ENCODE measurements at regions not wholly inside any gene's neighbourhood (a gene's known extent, or its start where the extent isn't known, plus 50 kb on each side); places are given as distances from the start of the nearest gene placed in this dataset.

- peak overlapping the region; percentile 80 for H3K27ac ChIP-seq (ENCODE audit: insufficient read depth, low read depth, low read length)
- H3K9ac ChIP-seq (replicated peaks; ENCODE audit: extremely low read depth, insufficient read depth, low read length), result peak overlapping the region; percentile 77
- dilution Hi-C loops (cut with MboI; ENCODE audit: extremely low pct_ligation_motif_present, low sequenced_read_pairs) (no loop called here), intact Hi-C loops (cut with micrococcal nuclease) (loop anchor here (1.0 kb wide), 2 partner anchors 26 to 149 kb away; partner anchors contain the start of gene SLC4A7)
- no peaks in the 10 kb centered on the region for H3K27me3 ChIP-seq (ENCODE audit: control insufficient read depth in 2 of 2, insufficient read depth in 2 of 2, low read length in 2 of 2)
- TF ChIP-seq CTCF (IDR thresholded peaks at IDR 0.05; ENCODE audit: extremely low read depth in 1 of 2, insufficient read depth in 1 of 2, low read depth in 1 of 2, low read length in 2 of 2) (no peak), POLR2A (IDR thresholded peaks at IDR 0.05; ENCODE audit: low read depth, low read length) (no peak), JUN (IDR thresholded peaks at IDR 0.05; ENCODE audit: borderline replicate concordance, insufficient read depth, insufficient read length, low read depth) (no peak), EZH2 (IDR thresholded peaks at IDR 0.05; ENCODE audit: borderline replicate concordance, low read depth, low read length, severe bottlenecking) (no peak), MAX (IDR thresholded peaks at IDR 0.05; ENCODE audit: insufficient read depth, insufficient read length) (no peak), MYC (IDR thresholded peaks at IDR 0.05; ENCODE audit: low read depth, low read length) (no peak), FOS (IDR thresholded peaks at IDR 0.05; ENCODE audit: borderline replicate concordance, insufficient read depth, low read length) (no peak), POLR2AphosphoS5 (IDR thresholded peaks at IDR 0.05; ENCODE audit: insufficient read depth, low read depth, low read length) (no peak), GATA2 (IDR thresholded peaks at IDR 0.05; ENCODE audit: insufficient read depth, insufficient read length, low read depth, low read length) (no peak)
- H3K36me3 ChIP-seq (ENCODE audit: control insufficient read depth in 2 of 2, extremely low read depth in 1 of 2, insufficient read depth in 2 of 2, low read length in 2 of 2), result no peaks in the 10 kb centered on the region
- FAIRE-seq (peak; percentile 63), DNase-seq (ENCODE audit: low read depth, low spot score) (no peak)
- H3K9me1 ChIP-seq (replicated peaks; ENCODE audit: control insufficient read depth, extremely low read depth, insufficient read depth, low read length), result no peaks in the 10 kb centered on the region
- H3K9me3 ChIP-seq (replicated peaks; ENCODE audit: control insufficient read depth, insufficient read depth, low read length), result no peaks in the 10 kb centered on the region
- H4K20me1 ChIP-seq (replicated peaks; ENCODE audit: control insufficient read depth, extremely low read depth, insufficient read depth, low read length), result no peaks in the 10 kb centered on the region
- ChIA-PET CTCF (interaction anchor here (0.8 to 2.0 kb wide), 6 partner anchors 26 to 162 kb away, joined by 3 to 10 read pairs (median 4); no protein-coding TSS in a partner anchor), POLR2A (interaction anchor here (0.9 kb wide), 1 partner anchor 42 kb away, joined by 3 read pairs; no protein-coding TSS in a partner anchor)
- peak overlapping the region; percentile 74 for H3K4me2 ChIP-seq (ENCODE audit: insufficient read depth, low read length)
- peak overlapping the region; percentile 98 for H2AFZ ChIP-seq (ENCODE audit: low read depth, low read length)
- H3K4me3 ChIP-seq (replicated peaks in 1 of 3; ENCODE audit: insufficient read depth in 1 of 3, low read depth in 1 of 3, low read length in 3 of 3), result peak overlapping the region; percentile 23 to 42 (median 41)
- BruUV-seq (replicated peaks), result no TSS peak
- H3K4me1 ChIP-seq (ENCODE audit: control insufficient read depth, extremely low read depth, insufficient read depth, low read length), result peaks cover 28% of the 10 kb centered on the region
- no peaks in the 10 kb centered on the region for H3K79me2 ChIP-seq (ENCODE audit: control insufficient read depth, insufficient read depth, low read length)
Measured at GRCh38 chr3:27633224-27633545, 88.9 kb downstream of the EOMES start.

Measured in endothelial cell of umbilical vein (primary cell).